ENCODE measurements at regions not wholly inside any gene's neighbourhood (a gene's known extent, or its start where the extent isn't known, plus 50 kb on each side); places are given as distances from the start of the nearest gene placed in this dataset.

DNA sequence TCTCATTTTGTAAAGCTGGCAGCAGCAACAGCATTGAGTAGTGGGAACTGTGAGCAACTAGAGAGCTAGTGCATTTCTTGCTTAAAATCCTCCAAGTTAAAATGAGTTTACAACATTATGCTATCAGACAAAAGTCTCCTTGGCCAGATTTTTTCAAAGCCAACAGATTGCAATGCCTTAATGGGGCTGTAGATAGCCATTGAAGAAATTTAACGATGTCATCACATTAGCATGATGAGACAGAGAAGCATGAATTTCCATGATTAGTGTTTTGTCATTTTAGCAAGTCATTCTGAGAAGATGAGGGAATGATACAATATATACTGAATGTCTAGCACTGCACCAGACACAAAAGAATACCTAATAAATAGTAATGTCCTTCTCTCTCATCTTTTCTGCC, 307.5 kb upstream of the REG3G start:
- TF ChIP-seq, protein P1, sequence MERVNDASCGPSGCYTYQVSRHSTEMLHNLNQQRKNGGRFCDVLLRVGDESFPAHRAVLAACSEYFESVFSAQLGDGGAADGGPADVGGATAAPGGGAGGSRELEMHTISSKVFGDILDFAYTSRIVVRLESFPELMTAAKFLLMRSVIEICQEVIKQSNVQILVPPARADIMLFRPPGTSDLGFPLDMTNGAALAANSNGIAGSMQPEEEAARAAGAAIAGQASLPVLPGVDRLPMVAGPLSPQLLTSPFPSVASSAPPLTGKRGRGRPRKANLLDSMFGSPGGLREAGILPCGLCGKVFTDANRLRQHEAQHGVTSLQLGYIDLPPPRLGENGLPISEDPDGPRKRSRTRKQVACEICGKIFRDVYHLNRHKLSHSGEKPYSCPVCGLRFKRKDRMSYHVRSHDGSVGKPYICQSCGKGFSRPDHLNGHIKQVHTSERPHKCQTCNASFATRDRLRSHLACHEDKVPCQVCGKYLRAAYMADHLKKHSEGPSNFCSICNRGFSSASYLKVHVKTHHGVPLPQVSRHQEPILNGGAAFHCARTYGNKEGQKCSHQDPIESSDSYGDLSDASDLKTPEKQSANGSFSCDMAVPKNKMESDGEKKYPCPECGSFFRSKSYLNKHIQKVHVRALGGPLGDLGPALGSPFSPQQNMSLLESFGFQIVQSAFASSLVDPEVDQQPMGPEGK (CRISPR knock-in tag; IDR thresholded peaks at IDR 0.05; ENCODE audit: borderline replicate concordance): no peak
- TF ChIP-seq OSR1 (CRISPR knock-in tag; IDR thresholded peaks at IDR 0.05): no peak
- no peak for TF ChIP-seq ARNTL (CRISPR knock-in tag; IDR thresholded peaks at IDR 0.05; ENCODE audit: borderline replicate concordance, low read depth)
- TF ChIP-seq, protein P2, sequence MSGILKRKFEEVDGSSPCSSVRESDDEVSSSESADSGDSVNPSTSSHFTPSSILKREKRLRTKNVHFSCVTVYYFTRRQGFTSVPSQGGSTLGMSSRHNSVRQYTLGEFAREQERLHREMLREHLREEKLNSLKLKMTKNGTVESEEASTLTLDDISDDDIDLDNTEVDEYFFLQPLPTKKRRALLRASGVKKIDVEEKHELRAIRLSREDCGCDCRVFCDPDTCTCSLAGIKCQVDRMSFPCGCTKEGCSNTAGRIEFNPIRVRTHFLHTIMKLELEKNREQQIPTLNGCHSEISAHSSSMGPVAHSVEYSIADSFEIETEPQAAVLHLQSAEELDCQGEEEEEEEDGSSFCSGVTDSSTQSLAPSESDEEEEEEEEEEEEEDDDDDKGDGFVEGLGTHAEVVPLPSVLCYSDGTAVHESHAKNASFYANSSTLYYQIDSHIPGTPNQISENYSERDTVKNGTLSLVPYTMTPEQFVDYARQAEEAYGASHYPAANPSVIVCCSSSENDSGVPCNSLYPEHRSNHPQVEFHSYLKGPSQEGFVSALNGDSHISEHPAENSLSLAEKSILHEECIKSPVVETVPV (CRISPR knock-in tag; IDR thresholded peaks at IDR 0.05): no peak
- TF ChIP-seq ZFP3 (CRISPR knock-in tag; IDR thresholded peaks at IDR 0.05): no peak
- TF ChIP-seq ZFP30 (CRISPR knock-in tag; IDR thresholded peaks at IDR 0.05): no peak
- no peak for TF ChIP-seq GLIS3 (CRISPR knock-in tag; IDR thresholded peaks at IDR 0.05)
- no peak for TF ChIP-seq RARB (CRISPR knock-in tag; IDR thresholded peaks at IDR 0.05)

All from SK-N-SH treated with all-trans-retinoic acid at 6 μM for 48 hours (cell line).